G401 (cell line): ENCODE measurements at regions not wholly inside any gene's neighbourhood (a gene's known extent, or its start where the extent isn't known, plus 50 kb on each side); places are given as distances from the start of the nearest gene placed in this dataset.
A peak's percentile ranks its signal among the peaks of the same experiment; 100 is the strongest.

Experiments used
- DNase-seq: peaks from one replicate; pipeline ENCODE4 v3.0.0-alpha.2; 2015; ENCODE audit warnings: low spot score
- in situ Hi-C: cut with HindIII; loops from 2 replicates; pipeline ENCODE4 v1.10.0; 2016; ENCODE audit warnings: low sequenced_read_pairs, mixed read lengths

DNA sequence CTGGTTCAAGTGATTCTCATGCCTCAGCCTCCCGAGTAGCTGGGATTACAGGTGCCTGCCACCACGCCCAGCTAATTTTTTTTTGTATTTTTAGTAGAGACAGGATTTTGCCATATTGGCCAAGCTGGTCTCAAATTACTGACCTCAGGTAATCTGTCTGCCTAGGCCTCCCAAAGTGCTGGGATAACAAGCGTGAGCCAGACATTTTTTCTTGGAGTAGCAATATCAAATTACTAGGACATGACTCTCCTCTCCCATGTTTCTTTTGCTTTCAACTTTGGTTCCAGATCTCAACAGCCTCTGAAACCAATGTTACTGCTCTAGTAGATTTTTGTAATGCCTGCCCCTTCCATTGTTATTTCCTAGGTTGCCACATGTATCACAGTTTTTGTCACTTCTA, 462.0 kb downstream of the GBE1 start:
- DNase-seq = no peak
- in situ Hi-C loops = no loop called here

DNA sequence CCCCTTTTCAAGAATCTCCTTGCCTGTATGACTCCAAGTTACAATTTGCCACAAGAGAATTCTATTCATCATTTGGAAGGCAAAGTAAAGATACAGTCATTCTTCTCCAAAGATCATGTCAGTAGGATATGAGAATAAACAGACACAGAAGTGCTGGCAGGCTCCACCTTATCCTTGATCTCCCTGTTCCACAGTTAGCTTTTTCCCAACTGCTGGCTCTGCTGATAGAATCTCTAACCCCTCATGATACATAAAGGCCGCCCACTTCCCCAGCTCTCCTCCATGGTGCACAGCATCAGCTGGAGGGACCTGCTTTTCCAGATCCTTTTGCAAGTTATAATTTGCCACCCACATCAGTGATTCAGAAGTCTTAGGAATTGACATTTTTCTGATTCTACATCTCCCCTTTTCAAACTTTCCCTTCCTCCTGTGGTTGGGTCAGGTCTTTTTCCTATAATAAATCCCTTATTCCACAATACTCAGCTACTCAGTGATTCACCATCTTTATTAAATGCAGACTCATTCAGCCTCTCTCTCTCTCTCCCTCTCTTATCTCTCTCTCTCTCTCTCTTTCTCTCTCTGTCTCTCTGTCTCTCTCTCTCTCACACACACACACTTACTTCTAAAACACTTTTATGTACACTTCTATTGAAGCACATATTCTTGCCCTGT, 465.4 kb downstream of the GBE1 start:
- in situ Hi-C loops = no loop called here
- no peak for DNase-seq

DNA sequence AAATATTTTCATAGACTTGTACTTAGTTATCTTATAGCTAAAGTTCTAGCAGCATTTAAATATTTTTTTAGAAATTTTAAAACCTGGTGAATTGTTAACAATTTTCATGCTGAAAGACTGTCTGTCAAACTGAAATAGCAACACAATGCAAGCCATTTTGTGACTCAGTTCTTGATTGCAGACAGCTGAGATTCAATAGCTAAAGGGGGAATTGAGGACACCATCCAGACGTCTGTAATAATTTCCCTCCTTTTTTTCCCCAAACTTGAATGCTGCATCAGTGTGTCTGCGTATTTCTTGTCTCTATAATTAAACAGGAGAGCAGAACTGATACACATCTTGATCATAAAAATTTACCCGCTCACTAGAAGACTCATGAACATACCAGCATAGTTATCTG, 468.3 kb downstream of the GBE1 start:
- no peak for DNase-seq
- in situ Hi-C loops = no loop called here

DNA sequence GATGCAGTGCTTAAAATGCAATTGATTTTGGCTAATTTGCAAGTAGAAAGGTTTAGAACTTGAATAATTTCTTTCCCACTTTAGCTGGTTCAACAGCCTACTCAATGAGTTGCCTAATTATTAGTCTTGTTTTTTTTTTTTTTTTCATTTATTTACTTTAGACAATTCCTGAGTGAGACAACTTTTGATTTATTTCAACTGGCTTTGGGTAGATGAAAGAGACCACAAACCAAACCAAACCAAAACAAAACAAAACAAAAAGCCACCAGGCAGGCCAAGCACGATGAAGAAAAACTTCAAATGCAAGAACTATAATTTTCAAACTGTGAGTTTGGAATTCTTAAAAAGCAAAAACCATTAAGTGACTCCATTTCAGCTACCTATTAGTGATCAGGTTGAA, 469.9 kb downstream of the GBE1 start:
- no peak for DNase-seq
- in situ Hi-C loops = no loop called here

DNA sequence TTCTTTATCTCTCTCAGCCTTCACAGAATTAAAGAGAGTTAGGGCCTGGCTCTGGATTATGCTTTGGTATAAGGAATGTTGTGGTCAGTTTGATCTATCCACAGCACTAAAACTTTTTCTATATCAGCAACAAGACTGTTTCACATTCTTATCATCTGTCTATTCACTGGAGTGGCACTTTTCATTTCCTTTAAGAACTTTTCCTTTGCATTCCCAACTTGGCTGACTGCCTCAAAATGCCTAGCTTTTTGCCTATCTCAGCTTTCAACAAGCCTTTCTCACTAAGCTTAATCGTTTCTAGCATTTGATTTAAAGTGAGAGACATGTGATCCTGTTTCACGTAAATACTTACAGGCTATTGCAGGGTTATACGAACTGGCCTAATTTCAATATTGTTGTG, 471.8 kb downstream of the GBE1 start:
- in situ Hi-C loops = no loop called here

DNA sequence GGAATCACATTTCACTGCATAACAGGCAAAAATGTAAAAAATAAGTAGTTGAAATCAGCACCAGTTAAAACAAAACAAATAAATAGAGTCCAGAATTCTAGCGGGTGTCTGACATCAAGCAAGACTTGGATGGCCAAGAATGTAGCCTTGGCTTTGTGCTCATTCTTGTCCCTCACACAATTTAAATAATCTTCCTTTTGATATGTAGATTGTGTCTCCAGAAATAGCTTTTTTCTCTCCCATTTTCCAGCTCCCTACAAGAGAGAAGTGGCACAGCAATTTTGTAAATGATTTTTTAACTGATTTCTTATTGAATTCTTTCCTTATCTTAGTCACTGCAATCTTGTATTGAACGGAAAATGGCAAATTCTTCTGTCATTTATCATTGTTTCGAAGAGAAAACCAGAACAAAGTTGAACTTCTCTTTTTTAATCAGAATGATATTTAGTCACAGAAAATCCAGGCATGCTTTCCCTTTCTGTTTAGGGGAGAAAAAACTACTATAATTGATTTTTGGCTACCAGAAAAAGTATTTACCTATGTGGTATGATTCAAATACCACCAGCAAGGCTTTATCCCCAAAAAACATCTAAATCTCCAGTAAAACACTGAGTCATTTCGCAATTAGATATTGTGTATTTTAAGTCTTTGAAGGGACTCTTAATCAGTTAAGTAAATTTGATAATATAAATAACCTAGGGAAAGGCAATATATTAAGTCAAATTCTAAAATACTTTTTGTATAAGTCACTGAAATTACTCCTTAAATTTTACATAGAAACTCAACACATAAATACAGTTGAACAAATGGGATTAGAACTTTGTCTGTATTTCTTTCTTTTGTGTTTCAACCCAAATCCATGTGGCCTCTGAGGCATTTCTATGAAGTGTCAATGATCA, 481.7 kb downstream of the GBE1 start:
- in situ Hi-C loops = no loop called here
- DNase-seq = no peak

More for the DNA sequence above, 471.8 kb downstream of the GBE1 start:
- DNase-seq = no peak

DNA sequence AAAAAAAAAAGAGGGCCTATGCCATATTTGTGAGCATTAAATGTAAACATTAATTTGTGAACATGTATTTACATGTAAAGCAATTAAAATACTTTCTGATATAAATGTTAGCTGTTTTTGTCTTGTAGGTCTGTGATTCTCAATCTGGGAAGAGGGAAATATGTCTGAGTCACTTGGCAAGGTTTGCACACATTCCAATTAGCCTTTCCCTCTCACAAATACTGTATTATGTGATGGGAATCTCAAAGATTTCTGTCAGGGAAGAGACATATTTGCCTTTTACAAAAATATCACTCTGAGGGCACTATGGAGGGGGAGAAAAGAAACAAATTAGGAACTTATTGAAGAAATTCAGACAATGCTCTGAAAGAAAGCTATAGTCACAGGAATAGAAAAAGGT, 483.6 kb downstream of the GBE1 start:
- in situ Hi-C loops = no loop called here
- no peak for DNase-seq

DNA sequence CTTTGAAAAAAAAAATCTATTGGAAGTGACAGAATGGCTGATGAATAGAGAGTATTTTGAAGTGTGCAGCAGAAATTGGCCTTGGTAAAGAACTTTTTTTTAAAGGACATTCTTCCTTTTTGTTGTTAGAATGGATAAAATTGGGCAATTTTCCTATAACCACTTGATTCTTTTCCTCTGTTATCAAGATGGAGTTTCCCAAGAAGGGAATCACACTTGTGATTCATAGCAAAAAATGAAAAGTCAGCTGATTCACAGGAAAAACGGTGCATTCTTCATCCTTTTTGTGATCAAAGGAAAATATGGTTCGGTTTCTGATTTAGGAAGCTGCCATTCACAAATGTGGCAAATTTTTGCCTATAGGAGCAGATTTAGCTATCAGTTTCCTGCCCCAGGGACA, 486.8 kb downstream of the GBE1 start:
- in situ Hi-C loops = no loop called here
- no peak for DNase-seq

DNA sequence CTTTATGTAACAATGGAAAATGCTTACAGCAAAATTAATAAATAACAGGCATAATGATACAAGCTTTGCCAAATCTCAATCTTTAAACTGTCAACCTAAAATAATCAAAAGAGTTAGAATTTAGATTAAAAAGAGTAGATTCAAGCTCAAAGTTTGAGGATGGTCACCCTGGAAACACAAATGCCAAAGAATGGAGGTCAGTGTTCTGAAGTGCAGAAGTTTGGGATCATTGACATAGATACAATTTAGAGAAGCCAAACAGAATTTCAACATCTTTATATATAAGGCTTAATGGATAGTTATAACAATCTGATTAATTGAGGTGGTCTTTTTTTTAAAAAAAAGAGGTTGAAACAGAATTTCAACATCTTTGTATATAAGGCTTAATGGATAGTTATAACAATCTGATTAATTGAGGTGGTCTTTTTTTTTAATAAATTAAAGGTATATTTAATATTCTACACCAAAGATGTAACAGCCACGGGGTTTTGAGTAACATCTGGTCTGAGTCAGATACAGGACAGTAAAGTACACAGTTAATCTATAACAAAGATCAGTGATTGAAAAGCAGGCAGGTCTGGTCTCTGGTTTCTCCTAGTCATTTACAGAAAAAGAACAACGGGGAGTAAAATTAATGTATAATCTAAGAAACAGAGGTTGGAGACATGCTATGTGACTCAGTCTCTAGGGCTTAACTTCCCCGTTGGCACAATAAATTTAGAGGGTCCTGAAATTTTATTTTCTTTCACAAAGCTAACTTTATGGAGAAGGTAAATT, 490.7 kb downstream of the GBE1 start:
- DNase-seq = no peak
- in situ Hi-C loops = no loop called here

DNA sequence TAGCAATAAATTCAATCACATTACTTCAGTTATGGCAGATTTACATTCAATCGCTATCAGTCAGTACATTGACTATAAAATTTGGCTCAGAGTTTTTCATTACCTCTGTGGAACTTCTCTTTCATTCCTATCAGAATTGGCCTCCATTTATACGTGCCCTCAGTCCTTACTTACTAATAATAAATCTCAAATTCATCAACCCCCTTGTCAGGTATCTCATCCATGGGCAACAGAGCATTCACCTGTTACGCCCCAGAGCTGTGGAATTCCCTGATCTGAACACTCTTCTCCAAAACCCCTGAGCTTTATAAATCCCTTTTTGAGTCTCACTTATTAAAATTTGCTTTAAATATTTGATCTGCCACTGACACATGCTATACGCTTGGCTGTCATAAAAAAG, 492.9 kb downstream of the GBE1 start:
- no peak for DNase-seq
- in situ Hi-C loops = no loop called here

DNA sequence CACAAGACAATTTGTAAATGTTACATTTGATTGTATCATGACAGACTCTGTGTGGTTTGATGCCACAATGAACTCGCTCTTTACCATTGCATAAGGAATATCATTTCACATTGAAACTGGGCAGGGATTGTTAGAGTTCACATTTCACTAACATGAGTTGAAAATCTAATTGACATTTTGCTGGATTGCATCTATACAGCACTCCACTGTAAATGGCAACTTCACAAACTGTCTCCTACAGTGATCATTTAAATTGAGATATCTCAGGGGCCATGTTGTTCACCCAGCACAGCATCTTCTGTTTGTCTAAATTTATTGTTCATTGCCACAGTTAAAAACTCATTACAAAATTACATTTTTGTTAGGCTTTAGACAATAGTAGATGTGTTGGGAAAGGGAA, 499.4 kb downstream of the GBE1 start:
- no peak for DNase-seq
- in situ Hi-C loops = no loop called here

DNA sequence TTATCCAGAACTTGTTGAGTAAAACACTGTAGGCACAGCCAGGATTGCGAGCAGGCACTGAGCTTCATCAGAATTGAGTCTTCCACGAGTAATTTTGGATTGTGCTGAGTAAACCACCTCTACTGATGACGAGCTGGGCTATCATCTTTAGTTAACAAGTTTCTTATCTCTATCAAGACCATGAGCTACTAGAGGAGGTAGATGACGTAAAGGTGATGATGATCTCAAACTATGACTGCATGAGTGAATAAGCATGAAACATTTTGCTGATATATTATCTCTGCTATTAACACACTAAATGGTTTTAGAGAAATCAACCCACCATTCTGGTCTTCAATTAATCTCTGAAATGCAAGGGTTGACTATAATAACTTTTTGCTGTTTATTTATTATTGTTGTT, 506.0 kb downstream of the GBE1 start:
- DNase-seq = no peak

DNA sequence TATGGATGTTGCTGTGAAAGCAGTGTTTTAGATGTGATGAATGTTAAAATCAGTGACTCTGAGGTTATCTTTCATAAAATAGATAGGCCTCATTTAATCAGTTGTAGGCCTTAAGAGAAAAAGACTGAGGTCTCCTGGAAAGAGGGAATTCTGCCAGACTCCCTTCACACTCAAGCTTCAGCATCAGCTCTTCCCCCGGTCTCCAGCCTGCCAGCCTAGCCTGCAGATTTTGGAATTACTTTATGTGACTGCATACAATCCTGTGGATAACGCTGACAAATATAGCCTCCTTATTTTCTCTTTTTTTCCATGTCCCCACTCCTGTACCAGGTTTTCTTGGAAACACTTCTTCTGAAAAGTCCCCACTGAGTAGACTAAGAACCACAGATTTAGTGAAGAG, 510.3 kb downstream of the GBE1 start:
- no peak for DNase-seq
- in situ Hi-C loops = no loop called here

More for the DNA sequence above, 506.0 kb downstream of the GBE1 start:
- in situ Hi-C loops = no loop called here

DNA sequence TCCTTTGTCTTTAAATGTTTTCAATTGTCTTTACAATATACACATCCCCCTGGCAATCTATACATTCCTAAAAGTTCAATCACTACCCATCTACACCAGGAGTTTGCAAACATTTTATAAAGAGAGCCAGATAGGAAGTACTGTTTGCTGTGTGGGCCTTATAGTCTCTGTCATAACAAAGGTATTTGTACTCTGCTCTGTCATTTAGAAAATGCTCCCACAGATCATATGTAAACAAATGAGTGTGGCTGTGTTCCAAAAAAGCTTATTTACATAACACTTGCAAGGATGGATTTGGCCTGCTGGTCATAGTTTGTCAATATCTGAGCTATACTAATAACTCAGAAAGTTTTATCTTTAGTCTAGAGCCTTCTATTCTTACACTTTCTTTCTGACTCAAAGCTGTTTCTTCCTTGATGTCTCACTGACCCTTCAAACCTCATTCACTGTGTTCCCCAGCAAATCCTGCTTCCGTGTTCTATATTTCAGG, 511.9 kb downstream of the GBE1 start:
- in situ Hi-C loops = no loop called here
- DNase-seq = no peak

DNA sequence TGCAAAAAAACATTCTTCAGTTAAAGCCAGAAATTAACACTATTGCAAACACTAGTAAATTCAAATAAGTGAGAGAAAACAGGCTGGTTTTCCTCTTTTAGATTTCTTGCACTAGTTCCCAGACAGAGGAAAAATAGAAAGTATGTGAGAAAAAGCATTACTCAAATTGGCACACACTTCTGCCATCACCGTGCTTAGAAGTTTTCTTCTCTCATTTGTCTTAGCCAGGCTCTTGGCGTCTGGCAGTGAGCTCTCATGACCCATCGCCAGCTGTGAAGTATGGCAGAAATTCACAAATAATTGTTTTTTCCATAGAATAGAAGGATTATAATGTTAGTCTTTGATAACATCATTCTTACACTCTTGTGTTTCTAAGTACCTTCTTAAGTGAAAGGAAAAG, 515.9 kb downstream of the GBE1 start:
- DNase-seq = no peak
- in situ Hi-C loops = no loop called here

DNA sequence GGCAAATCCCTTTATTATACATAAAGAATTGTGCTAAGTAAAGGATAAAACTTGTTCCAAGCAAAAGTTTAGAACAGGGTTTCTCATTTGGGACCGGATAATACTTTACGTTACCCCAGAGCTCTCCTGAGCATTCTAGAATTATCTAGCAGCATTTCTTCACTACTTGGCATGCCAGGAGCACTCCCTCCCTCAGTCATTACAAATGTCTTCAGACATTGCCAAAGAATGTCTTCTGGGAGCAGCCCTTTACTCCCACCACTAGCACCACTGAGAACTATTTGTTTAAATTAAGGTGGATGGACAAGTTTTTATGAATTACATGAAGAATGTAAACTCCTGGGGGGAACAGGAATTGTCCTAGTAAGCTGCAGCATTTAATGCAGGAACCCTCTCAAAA, 516.4 kb downstream of the GBE1 start:
- in situ Hi-C loops = no loop called here
- DNase-seq = no peak

DNA sequence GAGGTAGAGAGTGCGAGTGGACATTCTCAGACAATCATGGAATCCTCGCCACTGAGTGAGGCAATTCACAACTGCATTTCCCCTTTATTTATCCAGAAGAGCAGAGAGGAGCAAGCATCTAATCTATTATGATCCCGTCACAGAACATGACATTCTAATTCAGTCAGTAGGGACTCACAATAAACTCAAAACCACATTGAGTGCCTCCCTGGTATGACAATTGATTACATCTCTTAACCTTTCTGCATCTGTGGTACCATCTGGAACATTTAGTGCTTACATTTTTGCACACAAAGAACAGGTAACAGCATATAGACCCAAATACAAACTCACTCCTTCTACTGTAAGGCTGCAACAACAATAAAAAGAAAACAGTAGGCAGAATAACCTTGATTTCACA, 517.2 kb downstream of the GBE1 start:
- DNase-seq = no peak
- in situ Hi-C loops = no loop called here

DNA sequence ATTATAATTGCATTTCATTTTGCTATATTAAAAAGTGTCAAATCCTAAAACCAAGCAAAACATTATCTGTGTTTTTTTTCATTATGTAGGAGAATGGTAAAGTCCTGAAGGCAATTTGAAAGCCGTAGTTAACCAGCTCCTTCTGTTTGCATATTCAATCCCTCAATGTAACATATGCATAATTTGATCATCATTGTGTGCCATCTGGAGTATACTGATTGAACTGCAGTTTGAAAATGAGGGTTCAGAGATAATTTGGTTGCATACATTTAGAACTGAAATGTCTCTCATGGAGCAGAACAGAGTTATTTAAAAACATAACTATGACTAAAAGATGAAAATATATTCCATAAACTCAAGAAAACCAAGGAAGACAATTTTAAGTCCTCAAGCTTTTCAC, 518.6 kb downstream of the GBE1 start:
- in situ Hi-C loops = no loop called here
- DNase-seq = no peak

DNA sequence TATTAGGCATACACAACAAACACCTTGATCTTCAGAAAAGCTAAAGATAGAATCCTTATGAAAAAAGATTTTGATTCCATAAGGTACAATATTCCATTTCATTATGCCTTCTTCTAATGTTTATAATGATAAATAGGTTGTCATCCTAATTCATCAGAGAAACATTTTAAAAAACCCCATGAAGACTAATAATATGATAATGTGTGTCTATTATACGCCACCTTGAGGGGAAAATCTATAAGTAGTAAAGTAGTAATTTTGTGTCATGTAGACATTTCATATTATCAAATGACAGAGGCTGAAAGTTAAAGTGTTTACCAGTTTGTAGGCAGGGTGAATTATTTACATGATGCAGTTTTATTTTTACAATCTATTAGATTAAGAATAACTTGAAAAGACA, 524.3 kb downstream of the GBE1 start:
- in situ Hi-C loops = no loop called here
- DNase-seq = no peak

DNA sequence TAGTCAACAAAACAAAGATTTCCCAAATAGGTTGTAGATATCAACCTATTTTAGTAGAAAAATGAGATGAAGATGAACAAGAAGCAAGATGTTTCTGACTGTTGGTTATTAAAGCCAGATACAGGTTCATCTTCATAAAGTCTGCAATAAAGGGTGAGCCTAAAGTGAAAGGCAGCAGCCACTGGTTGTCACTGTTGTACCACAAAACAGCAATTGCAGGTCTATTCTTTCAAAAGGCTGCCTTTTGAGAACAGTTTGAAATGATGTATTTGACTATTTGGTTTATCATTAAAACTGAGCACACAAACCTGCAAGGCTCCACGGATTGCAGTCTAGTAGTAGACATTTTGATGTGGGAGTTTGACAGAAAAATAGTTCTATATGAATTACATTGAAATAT, 543.4 kb downstream of the GBE1 start:
- DNase-seq = peak; percentile 18
- in situ Hi-C loops = no loop called here
